Endodermal cell (in vitro differentiated cells): ENCODE measurements at regions not wholly inside any gene's neighbourhood (a gene's known extent, or its start where the extent isn't known, plus 50 kb on each side); places are given as distances from the start of the nearest gene placed in this dataset.

ENCODE experiments used
- DNase-seq: peaks from one replicate; pipeline ENCODE4 v3.0.0-alpha.2; 2017
- H3K27ac ChIP-seq: 2 replicates; pipeline ENCODE4 v1.5.1; 2013; ENCODE audit warnings: mild to moderate bottlenecking, low read depth, low read length, moderate library complexity
- H3K27me3 ChIP-seq: 2 replicates; pipeline ENCODE4 v1.6.1; 2013; ENCODE audit warnings: mild to moderate bottlenecking, low read length, moderate library complexity; ENCODE audit not compliant: insufficient read depth, control insufficient read depth, poor library complexity, severe bottlenecking
- H3K36me3 ChIP-seq: 2 replicates; pipeline ENCODE4 v1.7.0; 2013; ENCODE audit warnings: mild to moderate bottlenecking, low read length, moderate library complexity; ENCODE audit not compliant: control insufficient read depth, insufficient read depth
- H3K4me1 ChIP-seq: one replicate; pipeline ENCODE4 v1.7.0; 2013; ENCODE audit warnings: low read length; ENCODE audit not compliant: control insufficient read depth, insufficient read depth
- H3K4me3 ChIP-seq: 2 replicates; pipeline ENCODE4 v1.5.1; 2013; ENCODE audit warnings: mild to moderate bottlenecking, low read length, moderate library complexity
- H3K9ac ChIP-seq: 2 replicates; pipeline ENCODE4 v1.6.1; 2013; ENCODE audit warnings: mild to moderate bottlenecking, low read length, moderate library complexity; ENCODE audit not compliant: poor library complexity, severe bottlenecking; ENCODE audit errors: extremely low read depth
- H3K9me3 ChIP-seq: 2 replicates; pipeline ENCODE4 v1.6.1; 2013; ENCODE audit warnings: mild to moderate bottlenecking, low read length, moderate library complexity; ENCODE audit not compliant: control insufficient read depth
- H3K27ac Mint-ChIP-seq: 2 replicates; pipeline ENCODE4 v1.8.0; 2020; ENCODE audit warnings: mixed read lengths
- H3K27me3 Mint-ChIP-seq: 2 replicates; pipeline ENCODE4 v1.8.0; 2021; ENCODE audit warnings: mild to moderate bottlenecking, mixed read lengths; ENCODE audit not compliant: insufficient read depth
- H3K36me3 Mint-ChIP-seq: 2 replicates; pipeline ENCODE4 v1.8.0; 2020; ENCODE audit warnings: low read depth, mixed read lengths
- H3K4me1 Mint-ChIP-seq: 2 replicates; pipeline ENCODE4 v1.8.0; 2020; ENCODE audit warnings: mixed read lengths
- H3K4me3 Mint-ChIP-seq: 2 replicates; pipeline ENCODE4 v1.8.0; 2020; ENCODE audit warnings: mild to moderate bottlenecking, moderate library complexity, mixed read lengths
- H3K9me3 Mint-ChIP-seq: 2 replicates; pipeline ENCODE4 v1.8.0; 2020; ENCODE audit warnings: mild to moderate bottlenecking, mixed read lengths
- WGBS, 2 experiments: methylation state at CpG; one replicate each; pipeline versions ENCODE4 v1.1.5 to v1.1.7; 2013; ENCODE audit warnings: missing lambda C conversion rate in 2 of 2, mixed read lengths in 1 of 2; ENCODE audit not compliant: insufficient coverage in 1 of 2, insufficient read length in 1 of 2; 5-methylcytosine and 5-hydroxymethylcytosine counted together
- TF ChIP-seq, protein P1 (sequence below): fragments of 200-600 bp; sonication (generic); conservative IDR thresholded peaks from 2 replicates; pipeline ENCODE4 v1.5.0; 2021; ENCODE audit warnings: antibody characterized with exemption, mild to moderate bottlenecking

DNA sequence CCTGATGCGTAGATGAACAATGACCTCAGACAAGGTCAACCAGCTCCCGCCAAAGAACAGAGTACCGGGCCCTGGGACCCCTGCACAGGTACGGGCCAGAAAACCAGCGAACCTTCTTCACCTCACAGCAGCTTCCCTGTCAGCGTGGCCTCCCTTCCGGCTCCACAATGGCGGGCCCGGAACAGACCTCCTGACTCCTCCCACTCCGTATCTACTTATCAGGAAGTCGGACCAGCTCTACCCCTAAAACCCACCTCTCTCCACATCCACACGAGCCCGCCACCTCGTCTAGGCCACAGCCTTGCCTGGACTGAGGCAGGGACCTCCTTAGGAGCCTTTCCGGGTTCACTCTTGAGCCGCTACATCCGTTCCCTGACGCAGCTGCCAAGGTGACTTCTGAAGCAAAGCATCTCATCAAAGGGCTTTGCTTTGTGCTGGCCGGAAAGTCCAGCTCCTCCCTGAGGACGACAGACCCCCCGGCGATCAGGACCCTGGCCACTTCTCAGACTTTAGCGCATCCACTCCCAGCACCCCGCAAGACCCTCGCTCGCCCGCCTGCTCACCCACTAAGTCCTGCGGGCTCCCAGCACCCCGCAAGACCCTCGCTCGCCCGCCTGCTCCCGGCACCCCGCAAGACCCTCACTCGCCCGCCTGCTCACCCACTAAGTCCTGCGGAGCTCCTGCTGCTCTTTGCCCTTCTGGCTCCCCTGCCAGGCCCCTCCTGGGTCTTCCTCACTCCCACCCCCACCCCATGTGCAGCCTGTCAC lies 308.3 kb upstream of the FOXQ1 start:
- Mint-ChIP-seq H3K9me3 (no peaks in the 10 kb centered on the region), H3K4me1 (no peaks in the 10 kb centered on the region), H3K36me3 (no peaks in the 10 kb centered on the region), H3K4me3 (no peak overlapping the region), H3K27me3 (peaks cover 9% of the 10 kb centered on the region), H3K27ac (no peak overlapping the region)
- no peak for DNase-seq
- H3K36me3 ChIP-seq = no peaks in the 10 kb centered on the region
- H3K27me3 ChIP-seq = no peaks in the 10 kb centered on the region
- H3K9ac ChIP-seq = no peak overlapping the region
- no peaks in the 10 kb centered on the region for H3K9me3 ChIP-seq
- H3K4me3 ChIP-seq = no peak overlapping the region
- H3K27ac ChIP-seq = no peak overlapping the region
- TF ChIP-seq, protein P1, sequence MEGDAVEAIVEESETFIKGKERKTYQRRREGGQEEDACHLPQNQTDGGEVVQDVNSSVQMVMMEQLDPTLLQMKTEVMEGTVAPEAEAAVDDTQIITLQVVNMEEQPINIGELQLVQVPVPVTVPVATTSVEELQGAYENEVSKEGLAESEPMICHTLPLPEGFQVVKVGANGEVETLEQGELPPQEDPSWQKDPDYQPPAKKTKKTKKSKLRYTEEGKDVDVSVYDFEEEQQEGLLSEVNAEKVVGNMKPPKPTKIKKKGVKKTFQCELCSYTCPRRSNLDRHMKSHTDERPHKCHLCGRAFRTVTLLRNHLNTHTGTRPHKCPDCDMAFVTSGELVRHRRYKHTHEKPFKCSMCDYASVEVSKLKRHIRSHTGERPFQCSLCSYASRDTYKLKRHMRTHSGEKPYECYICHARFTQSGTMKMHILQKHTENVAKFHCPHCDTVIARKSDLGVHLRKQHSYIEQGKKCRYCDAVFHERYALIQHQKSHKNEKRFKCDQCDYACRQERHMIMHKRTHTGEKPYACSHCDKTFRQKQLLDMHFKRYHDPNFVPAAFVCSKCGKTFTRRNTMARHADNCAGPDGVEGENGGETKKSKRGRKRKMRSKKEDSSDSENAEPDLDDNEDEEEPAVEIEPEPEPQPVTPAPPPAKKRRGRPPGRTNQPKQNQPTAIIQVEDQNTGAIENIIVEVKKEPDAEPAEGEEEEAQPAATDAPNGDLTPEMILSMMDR = no peak
- H3K4me1 ChIP-seq = no peaks in the 10 kb centered on the region
- WGBS, 2 experiments = 93 to 97% methylated on average over 18 to 37 of the region's 37 CpGs

DNA sequence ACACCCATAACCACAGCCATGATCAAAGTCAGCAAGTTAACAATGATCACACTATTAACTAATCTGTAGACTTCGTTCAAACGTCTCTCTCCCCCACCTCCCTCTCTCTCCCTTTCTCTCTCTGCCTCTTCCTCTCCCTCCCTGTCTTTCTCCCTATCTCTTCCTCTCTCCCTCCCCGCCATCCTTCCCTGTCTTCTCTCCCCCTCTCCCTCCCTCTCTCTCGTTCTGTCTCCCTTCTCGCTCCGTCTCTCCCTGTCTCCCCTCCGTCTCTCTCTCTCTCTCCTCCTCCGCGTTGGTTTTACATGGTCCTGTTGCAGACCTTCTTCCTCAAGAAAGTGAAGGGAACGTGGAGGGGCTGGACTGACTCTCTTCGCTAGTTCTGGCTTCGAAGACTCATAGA lies 308.9 kb upstream of the FOXQ1 start:
- WGBS, 2 experiments = 86 to 87% methylated on average over 7 to 12 of the region's 12 CpGs
- no peak overlapping the region for H3K27ac Mint-ChIP-seq
- H3K4me1 ChIP-seq = no peaks in the 10 kb centered on the region
- H3K9me3 ChIP-seq = no peaks in the 10 kb centered on the region
- no peak overlapping the region for H3K27ac ChIP-seq
- H3K4me3 ChIP-seq = no peak overlapping the region
- DNase-seq = no peak
- no peaks in the 10 kb centered on the region for H3K4me1 Mint-ChIP-seq
- H3K27me3 ChIP-seq = no peaks in the 10 kb centered on the region
- no peak overlapping the region for H3K4me3 Mint-ChIP-seq
- H3K36me3 Mint-ChIP-seq = no peaks in the 10 kb centered on the region
- TF ChIP-seq, protein P1 = no peak
- H3K36me3 ChIP-seq = no peaks in the 10 kb centered on the region
- no peaks in the 10 kb centered on the region for H3K9me3 Mint-ChIP-seq
- H3K9ac ChIP-seq = no peak overlapping the region
- H3K27me3 Mint-ChIP-seq = peaks cover 6% of the 10 kb centered on the region

DNA sequence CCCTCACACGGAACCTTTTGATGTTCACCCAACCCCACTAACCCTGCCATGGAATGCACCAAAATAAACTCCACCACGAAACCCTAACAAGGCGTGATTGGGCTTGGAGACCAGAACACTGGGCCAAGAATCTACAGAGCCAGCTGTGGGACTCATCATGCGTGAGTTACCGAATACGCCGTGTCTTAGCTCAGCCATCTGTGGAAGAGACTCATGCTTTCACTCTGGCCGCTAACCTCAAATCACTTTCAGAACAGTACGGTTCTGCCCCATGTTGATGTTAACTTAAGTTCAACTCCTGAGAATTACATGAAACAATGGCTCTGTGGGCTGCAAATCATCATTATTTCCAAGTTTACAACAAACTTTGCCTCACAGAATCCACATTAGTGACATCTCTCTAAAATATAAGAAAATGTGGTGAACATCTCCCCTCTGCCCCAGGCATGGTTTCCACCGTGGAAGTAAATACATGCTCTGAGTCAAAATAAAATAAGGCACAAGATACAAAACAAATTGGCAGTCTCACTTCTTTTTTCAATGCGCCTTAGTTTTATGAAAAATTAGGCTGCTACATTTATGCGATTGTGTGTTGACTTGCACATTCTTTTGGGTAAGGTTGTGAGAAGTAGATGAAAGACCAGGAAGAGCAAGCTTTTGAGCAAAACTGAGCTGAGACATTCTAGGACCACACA lies 308.9 kb upstream of the EXOC2 start:
- TF ChIP-seq, protein P1 = no peak

More for the DNA sequence above, 308.9 kb upstream of the EXOC2 start:
- Histone ChIP-seq H3K9me3 (no peaks in the 10 kb centered on the region), H3K36me3 (no peaks in the 10 kb centered on the region), H3K27me3 (peaks cover 5% of the 10 kb centered on the region), H3K27ac (no peak overlapping the region), H3K9ac (no peak overlapping the region), H3K4me3 (no peak overlapping the region), H3K4me1 (no peaks in the 10 kb centered on the region)
- no peaks in the 10 kb centered on the region for H3K4me1 Mint-ChIP-seq
- WGBS, 2 experiments = 80 to 85% methylated on average over 11 to 12 of the region's 12 CpGs
- H3K27me3 Mint-ChIP-seq = peaks cover 8% of the 10 kb centered on the region
- no peak overlapping the region for H3K4me3 Mint-ChIP-seq
- H3K27ac Mint-ChIP-seq = no peak overlapping the region
- no peak for DNase-seq
- H3K9me3 Mint-ChIP-seq = no peaks in the 10 kb centered on the region
- H3K36me3 Mint-ChIP-seq = no peaks in the 10 kb centered on the region
